ENCODE measurements at regions not wholly inside any gene's neighbourhood (a gene's known extent, or its start where the extent isn't known, plus 50 kb on each side); places are given as distances from the start of the nearest gene placed in this dataset.

- TF ChIP-seq CTCF (IDR thresholded peaks at IDR 0.05) (no peak), RCOR1 (IDR thresholded peaks at IDR 0.05; ENCODE audit: low read length) (no peak), USF1 (IDR thresholded peaks at IDR 0.05; ENCODE audit: borderline replicate concordance, low read depth) (no peak), TAF1 (IDR thresholded peaks at IDR 0.05; ENCODE audit: borderline replicate concordance, low read depth, low read length) (no peak), TCF12 (IDR thresholded peaks at IDR 0.05) (no peak), CHD2 (IDR thresholded peaks at IDR 0.05; ENCODE audit: low read length, partially characterized antibody) (no peak), EP300 (IDR thresholded peaks at IDR 0.05; ENCODE audit: borderline replicate concordance in 1 of 2, low read depth in 1 of 2, low read length in 1 of 2) (no peak), EZH2phosphoT487 (IDR thresholded peaks at IDR 0.05; ENCODE audit: borderline replicate concordance, low read depth) (no peak), MEF2A (IDR thresholded peaks at IDR 0.05; ENCODE audit: borderline replicate concordance, low read depth) (no peak), IRF3 (IDR thresholded peaks at IDR 0.05; ENCODE audit: low read depth, low read length) (no peak)
Measured at GRCh38 chr15:39216816-39217215, 364.1 kb upstream of the THBS1 start.

Measured in SK-N-SH (cell line).